DMS53 treated with DMSO at 0.1 percent for 48 hours (cell line): ENCODE measurements at regions not wholly inside any gene's neighbourhood (a gene's known extent, or its start where the extent isn't known, plus 50 kb on each side); places are given as distances from the start of the nearest gene placed in this dataset.

Experiments used
- DNase-seq: peaks from one replicate; lab custom pipeline; 2025; ENCODE audit not compliant: unreplicated experiment; lab: John Stamatoyannopoulos, UW

GRCh38 chr2:111676291-111676822 lies 207.6 kb downstream of the ANAPC1 start:
- DNase-seq: no peak

- no peak for DNase-seq
Observed at GRCh38 chr2:111678161-111678560, 205.8 kb downstream of the ANAPC1 start.

DNA sequence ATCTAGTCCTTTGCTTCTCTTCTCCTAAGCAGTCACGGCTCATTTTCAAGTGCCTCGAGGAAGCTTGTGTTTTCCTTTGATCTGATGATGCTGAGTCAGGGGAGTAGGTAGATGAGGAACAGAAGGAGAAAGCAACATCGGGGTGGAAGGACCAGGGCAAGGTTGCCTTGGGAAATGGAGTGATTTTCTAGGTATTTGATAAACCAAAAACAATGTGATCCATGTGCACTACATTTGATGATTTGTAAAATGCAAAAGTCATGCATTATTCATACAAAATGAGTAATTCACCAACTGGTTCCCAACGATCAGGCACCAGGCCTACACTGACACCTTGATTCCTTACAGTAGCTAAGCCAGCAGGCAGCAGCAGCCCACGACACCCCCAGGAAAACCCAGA lies 205.3 kb downstream of the ANAPC1 start:
- DNase-seq: peak; percentile 3

GRCh38 chr2:111679202-111679601 lies 204.8 kb downstream of the ANAPC1 start:
- no peak for DNase-seq

- no peak for DNase-seq
Observed at GRCh38 chr2:111684611-111685010, 199.4 kb downstream of the ANAPC1 start.

- DNase-seq: no peak
Observed at GRCh38 chr2:111685342-111685741, 198.7 kb downstream of the ANAPC1 start.

- no peak for DNase-seq
Observed at GRCh38 chr2:111686994-111687393, 197.0 kb downstream of the ANAPC1 start.

- no peak for DNase-seq
Observed at GRCh38 chr2:111687911-111688310, 196.1 kb downstream of the ANAPC1 start.

DNA sequence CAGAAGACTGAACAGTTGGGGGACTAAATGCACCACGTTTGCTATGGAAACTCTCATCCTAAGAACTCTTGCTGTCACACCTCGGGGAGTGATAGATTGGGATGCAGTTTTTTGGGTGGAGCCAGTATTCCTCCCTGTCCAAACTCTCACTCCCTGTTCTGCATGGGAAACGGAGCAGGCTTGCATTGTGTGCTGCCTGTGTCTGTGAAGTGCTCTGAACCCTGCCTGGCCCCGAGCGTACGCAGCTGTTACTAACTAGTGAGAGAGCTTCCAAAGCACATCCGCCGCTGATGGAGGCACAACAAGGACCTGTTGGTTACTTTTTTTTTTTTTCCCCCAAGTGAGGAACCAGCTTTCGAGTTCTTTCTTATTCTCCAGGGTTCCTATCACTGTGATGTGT lies 195.5 kb downstream of the ANAPC1 start:
- DNase-seq: no peak

DNA sequence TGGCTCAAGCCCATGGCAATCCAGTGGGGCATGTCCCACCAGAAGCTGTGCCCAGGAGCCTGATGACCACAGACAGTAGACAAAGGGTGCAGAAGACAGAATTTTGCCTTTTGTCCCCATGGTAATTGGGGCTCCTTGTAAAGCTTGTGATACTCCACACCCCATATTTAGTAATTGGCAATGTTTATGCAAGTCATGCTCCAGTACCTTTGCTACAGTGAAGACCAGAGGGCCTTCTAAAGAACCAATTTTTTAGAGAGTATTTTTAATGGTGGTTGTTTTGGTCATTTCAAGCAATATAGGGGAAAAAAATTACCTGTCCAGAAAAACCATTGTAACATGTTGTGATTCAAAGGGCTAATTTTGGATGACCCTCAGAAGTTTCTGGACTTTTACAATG lies 194.8 kb downstream of the ANAPC1 start:
- no peak for DNase-seq

DNA sequence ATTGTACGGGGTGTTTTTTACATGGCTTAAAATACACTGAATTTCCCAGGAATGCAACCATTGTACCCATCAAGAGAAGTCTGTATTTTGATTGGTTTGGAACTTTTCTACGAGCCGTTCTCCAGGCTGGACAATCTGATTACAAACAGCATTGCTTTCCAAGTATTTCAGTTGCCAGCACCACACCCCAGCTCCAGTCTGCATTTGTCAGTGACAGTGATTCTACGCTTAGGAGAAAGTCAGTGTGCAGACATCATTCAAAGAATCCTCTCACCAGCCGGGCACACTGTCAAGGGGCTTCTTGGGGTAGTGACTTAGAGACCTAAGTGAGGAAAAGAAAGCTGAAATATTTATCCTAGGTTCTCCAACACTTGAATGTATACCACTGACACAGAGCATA lies 194.1 kb downstream of the ANAPC1 start:
- DNase-seq: no peak

- DNase-seq: no peak
Observed at GRCh38 chr2:111691164-111691875, 192.7 kb downstream of the ANAPC1 start.

DNA sequence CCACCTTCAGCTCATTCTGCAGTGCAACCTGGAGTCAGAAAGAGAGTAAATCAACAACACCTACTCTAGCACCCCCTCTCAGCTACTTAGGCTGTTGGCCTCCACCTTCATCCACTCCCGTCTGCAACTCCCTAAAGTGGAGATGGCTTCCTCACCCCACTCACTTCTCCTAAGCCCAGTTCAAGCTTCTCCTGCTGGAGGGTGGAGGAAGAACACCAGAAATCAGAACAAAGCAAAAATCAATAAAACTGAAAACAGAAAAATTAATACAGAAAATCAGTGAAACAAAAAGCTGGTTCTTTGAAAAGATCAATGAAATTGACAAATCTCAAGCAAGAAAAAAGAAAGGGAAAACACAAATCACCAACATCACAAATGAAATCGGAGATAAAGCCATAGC lies 191.7 kb downstream of the ANAPC1 start:
- DNase-seq: no peak

DNA sequence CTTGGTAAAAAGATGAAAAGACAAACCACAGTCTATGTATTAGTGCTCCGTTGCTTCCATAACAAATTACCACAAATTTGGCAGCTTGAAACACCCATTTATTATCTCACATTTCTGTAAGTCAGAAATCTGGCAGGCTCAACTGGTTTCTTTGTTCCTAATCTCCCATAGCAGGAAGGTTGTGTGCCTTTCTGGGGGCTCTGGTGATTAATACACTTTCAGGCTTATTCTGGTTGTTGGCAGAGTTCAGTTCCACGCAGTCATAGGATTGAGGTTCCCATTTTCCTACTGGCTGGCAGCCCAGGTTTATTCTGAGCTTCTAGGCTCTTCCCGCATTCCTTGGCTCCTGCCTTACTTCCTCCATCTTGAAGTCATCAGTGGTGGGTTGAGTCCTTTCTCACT lies 189.3 kb downstream of the ANAPC1 start:
- DNase-seq: no peak

- DNase-seq: no peak
Observed at GRCh38 chr2:111695441-111696007, 188.5 kb downstream of the ANAPC1 start.

- DNase-seq: no peak
Observed at GRCh38 chr2:111696226-111696625, 187.8 kb downstream of the ANAPC1 start.

DNA sequence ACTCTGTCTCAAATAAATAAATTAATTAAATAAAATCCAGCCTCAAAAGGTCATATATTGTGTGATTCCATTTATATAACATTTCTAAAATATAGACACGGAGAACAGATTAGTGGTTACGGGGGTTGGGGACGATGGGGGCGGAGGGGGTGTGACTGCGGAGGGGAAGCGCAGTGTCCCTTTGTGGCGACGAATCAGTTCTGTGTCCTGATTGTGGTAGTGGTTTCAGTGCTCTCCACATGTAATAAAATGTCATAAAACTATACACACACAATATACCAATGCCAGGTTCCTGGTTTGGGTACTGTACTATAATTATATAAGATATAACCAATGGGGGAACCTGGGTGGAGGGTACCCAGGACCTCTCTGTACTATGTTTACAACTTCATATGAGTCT lies 186.4 kb downstream of the ANAPC1 start:
- no peak for DNase-seq

GRCh38 chr2:111698089-111698488 lies 185.9 kb downstream of the ANAPC1 start:
- no peak for DNase-seq

- peak; percentile 99 for DNase-seq
Observed at GRCh38 chr2:111698743-111699554, 185.0 kb downstream of the ANAPC1 start.

GRCh38 chr2:111701266-111701665 lies 182.7 kb downstream of the ANAPC1 start:
- no peak for DNase-seq

GRCh38 chr2:111701798-111702118 lies 182.2 kb downstream of the ANAPC1 start:
- DNase-seq: no peak
